ENCODE measurements at regions not wholly inside any gene's neighbourhood (a gene's known extent, or its start where the extent isn't known, plus 50 kb on each side); places are given as distances from the start of the nearest gene placed in this dataset.

DNA sequence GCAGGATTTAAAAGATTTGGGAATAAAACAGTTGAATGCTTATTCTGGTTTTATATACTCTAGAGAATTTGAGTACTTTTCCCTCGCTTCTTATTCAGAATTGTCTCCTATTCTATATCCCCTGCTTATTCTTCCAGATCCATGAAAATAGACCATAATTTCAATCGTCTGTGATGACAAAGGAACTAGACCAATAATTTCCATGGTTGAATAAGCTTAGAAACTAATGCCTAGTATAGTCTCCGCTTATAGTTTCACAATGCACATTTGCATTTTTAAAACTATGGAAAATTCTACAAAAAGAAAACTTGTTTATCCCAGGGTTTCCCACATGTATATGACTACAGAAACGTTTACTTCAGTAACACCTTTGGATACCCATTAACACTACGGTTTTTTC is 247.4 kb upstream of the NR5A2 start:
- TF ChIP-seq EZH2 (IDR thresholded peaks at IDR 0.05) (no peak), POLR2AphosphoS5 (IDR thresholded peaks at IDR 0.05; ENCODE audit: borderline replicate concordance, low read depth, low read length) (no peak)

All from SK-N-MC (cell line).